ENCODE measurements at regions not wholly inside any gene's neighbourhood (a gene's known extent, or its start where the extent isn't known, plus 50 kb on each side); places are given as distances from the start of the nearest gene placed in this dataset.
"Not testable (repeated sequence)": the region's sequence is repeated elsewhere in the genome, so short reads cannot be mapped to it uniquely, and the experiment has no call there.

- DNase-seq: no peak
Measured at GRCh38 chr21:15442743-15443469, 286.9 kb upstream of the USP25 start.

- DNase-seq: no peak
Measured at GRCh38 chr21:15443740-15444117, 286.1 kb upstream of the USP25 start.

GRCh38 chr21:15444118-15444960 lies 285.4 kb upstream of the USP25 start:
- DNase-seq: no peak

GRCh38 chr21:15445327-15445726 lies 284.5 kb upstream of the USP25 start:
- DNase-seq: no peak

- DNase-seq: no peak
Measured at GRCh38 chr21:15446223-15446622, 283.6 kb upstream of the USP25 start.

GRCh38 chr21:15449556-15449955 lies 280.2 kb upstream of the USP25 start:
- no peak for DNase-seq

- DNase-seq: no peak
Measured at GRCh38 chr21:15453261-15453660, 276.5 kb upstream of the USP25 start.

- not testable (repeated sequence) for DNase-seq
Measured at GRCh38 chr21:15453785-15454184, 276.0 kb upstream of the USP25 start.

GRCh38 chr21:15454931-15455330 lies 274.9 kb upstream of the USP25 start:
- not testable (repeated sequence) for DNase-seq

GRCh38 chr21:15455819-15456462 lies 273.8 kb upstream of the USP25 start:
- no peak for DNase-seq

- DNase-seq: no peak
Measured at GRCh38 chr21:15457965-15458364, 271.8 kb upstream of the USP25 start.

- DNase-seq: no peak
Measured at GRCh38 chr21:15462092-15462491, 267.7 kb upstream of the USP25 start.

GRCh38 chr21:15466329-15466728 lies 263.5 kb upstream of the USP25 start:
- no peak for DNase-seq

- DNase-seq: no peak
Measured at GRCh38 chr21:15468368-15468767, 261.4 kb upstream of the USP25 start.

GRCh38 chr21:15472108-15473040 lies 257.4 kb upstream of the USP25 start:
- DNase-seq: no peak

GRCh38 chr21:15477773-15478172 lies 252.0 kb upstream of the USP25 start:
- DNase-seq: not testable (repeated sequence)

- DNase-seq: no peak
Measured at GRCh38 chr21:15480160-15480559, 249.6 kb upstream of the USP25 start.

GRCh38 chr21:15483138-15483780 lies 246.5 kb upstream of the USP25 start:
- peak; percentile 78 for DNase-seq

- DNase-seq: no peak
Measured at GRCh38 chr21:15486460-15487195, 243.2 kb upstream of the USP25 start.

GRCh38 chr21:15487196-15487550 lies 242.6 kb upstream of the USP25 start:
- DNase-seq: no peak

- DNase-seq: no peak
Measured at GRCh38 chr21:15491100-15491499, 238.7 kb upstream of the USP25 start.

Data from activated naive CD4-positive, alpha-beta T cell treated with Interleukin-2 at 50 U/mL for 16 hours (primary cell).